ENCODE measurements at regions not wholly inside any gene's neighbourhood (a gene's known extent, or its start where the extent isn't known, plus 50 kb on each side); places are given as distances from the start of the nearest gene placed in this dataset.
"Not testable (repeated sequence)": the region's sequence is repeated elsewhere in the genome, so short reads cannot be mapped to it uniquely, and the experiment has no call there.

DNA sequence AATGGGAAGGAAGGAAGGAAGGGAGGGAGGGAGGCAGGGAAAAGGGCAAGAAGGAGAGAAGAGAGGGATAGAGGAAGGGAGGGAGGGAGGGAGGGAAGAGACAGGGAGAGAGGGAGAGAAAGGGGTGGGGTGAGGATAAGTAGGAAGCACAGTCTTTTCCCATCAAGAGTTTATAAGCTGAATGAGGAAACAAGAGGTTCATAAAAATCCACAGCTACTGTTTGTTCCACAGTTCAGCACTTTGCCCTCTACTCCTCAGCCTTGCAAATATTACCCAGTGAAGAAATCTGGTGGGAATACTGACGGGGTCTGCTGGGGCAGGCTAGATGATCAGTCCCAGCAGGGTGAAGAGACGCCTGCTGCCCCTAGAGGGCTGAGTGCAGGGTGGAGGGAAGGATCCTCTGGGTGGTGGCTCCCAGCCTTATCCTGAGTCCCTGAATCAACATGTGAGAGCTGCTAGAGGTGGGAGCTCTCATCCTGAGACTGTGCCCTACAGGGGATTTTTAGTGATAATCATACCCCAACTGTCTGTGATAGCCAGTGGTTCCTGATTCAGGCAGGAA, 233.9 kb upstream of the NBPF12 start:
- 83 to 94% methylated on average over 1 to 2 of the region's 2 CpGs for WGBS, 2 donors
- H3K27ac ChIP-seq; H3K36me3 ChIP-seq (ENCODE audit: low read depth, missing control alignments); DNase-seq; H3K9me3 ChIP-seq; intact Hi-C loops (cut with DNase I; ENCODE audit: low total_unique reads); H3K4me1 ChIP-seq; H3K27me3 ChIP-seq; H3K4me3 ChIP-seq: not testable (repeated sequence)

GRCh38 chr1:146701320-146701719, 236.8 kb upstream of the NBPF12 start:
- DNase-seq, H3K4me3 ChIP-seq: not testable (repeated sequence)
- no CpG with 5 or more reads among the region's 1 CpG for WGBS, 2 donors

GRCh38 chr1:146695388-146695787, 242.7 kb upstream of the NBPF12 start:
- H3K9me3 ChIP-seq; H3K27ac ChIP-seq; H3K36me3 ChIP-seq (ENCODE audit: low read depth, missing control alignments); H3K27me3 ChIP-seq; intact Hi-C loops (cut with DNase I; ENCODE audit: low total_unique reads); H3K4me3 ChIP-seq; H3K4me1 ChIP-seq; DNase-seq: not testable (repeated sequence)
- 67 to 89% methylated on average over 1 to 7 of the region's 10 CpGs for WGBS, 2 donors

More at GRCh38 chr1:146701320-146701719, 236.8 kb upstream of the NBPF12 start:
- H3K36me3 ChIP-seq (ENCODE audit: low read depth, missing control alignments); H3K27me3 ChIP-seq; H3K9me3 ChIP-seq; H3K4me1 ChIP-seq; intact Hi-C loops (cut with DNase I; ENCODE audit: low total_unique reads); H3K27ac ChIP-seq: not testable (repeated sequence)

DNA sequence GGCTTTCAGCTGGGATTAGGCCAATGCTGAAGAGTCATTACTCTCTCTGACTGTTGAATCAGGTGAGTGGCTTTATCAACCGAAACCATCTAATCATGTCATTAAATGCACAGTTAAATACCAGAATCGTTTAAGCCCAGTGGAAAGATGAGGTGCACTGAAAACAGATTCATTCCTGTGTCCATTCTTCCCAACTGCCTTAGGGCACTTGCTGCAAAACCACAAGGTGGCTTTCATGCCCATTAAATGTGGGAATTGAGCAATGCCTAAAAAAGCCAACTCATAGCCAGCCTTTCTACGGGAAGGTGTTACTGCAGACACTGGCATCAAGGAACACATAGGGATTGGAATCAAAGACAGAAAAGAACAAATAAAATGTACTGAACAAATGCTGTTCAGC, 246.3 kb upstream of the NBPF12 start:
- H3K27ac ChIP-seq; H3K27me3 ChIP-seq; H3K9me3 ChIP-seq; DNase-seq; intact Hi-C loops (cut with DNase I; ENCODE audit: low total_unique reads); H3K4me3 ChIP-seq; H3K36me3 ChIP-seq (ENCODE audit: low read depth, missing control alignments); H3K4me1 ChIP-seq: not testable (repeated sequence)
- WGBS, 2 donors = 80% methylated on average over 2 of the region's 3 CpGs; no CpG with 5 or more reads in 1 of the 2 donors

DNA sequence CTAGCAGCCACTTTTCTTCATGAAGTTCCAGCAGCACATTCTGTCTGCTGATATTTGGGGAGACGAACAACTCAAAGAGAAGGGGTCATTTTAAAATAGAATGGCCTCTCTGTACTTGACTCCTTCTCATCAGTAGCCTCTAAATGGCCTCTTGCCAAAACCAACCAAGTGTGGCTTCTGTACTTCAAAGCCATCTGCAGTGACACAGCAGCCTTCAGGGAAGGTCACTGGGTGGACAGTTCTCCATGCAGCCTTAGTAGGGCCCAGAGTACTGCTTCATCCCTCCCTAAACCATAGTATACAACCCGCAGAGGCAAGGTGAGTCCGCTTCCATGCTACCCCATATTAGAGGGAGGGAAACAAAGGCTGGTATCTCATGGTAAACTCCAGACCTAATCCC, 249.2 kb upstream of the NBPF12 start:
- H3K27ac ChIP-seq; H3K4me3 ChIP-seq; H3K36me3 ChIP-seq (ENCODE audit: low read depth, missing control alignments); H3K27me3 ChIP-seq; intact Hi-C loops (cut with DNase I; ENCODE audit: low total_unique reads); DNase-seq; H3K4me1 ChIP-seq; H3K9me3 ChIP-seq: not testable (repeated sequence)
- WGBS, 2 donors = 31% methylated on average over 1 of the region's 3 CpGs; no CpG with 5 or more reads in 1 of the 2 donors

- H3K27me3 ChIP-seq; H3K9me3 ChIP-seq; H3K4me3 ChIP-seq; H3K27ac ChIP-seq; intact Hi-C loops (cut with DNase I; ENCODE audit: low total_unique reads); H3K36me3 ChIP-seq (ENCODE audit: low read depth, missing control alignments); DNase-seq; H3K4me1 ChIP-seq: not testable (repeated sequence)
- WGBS, 2 donors = 41 to 77% methylated on average over 4 of the region's 4 CpGs
Measured at GRCh38 chr1:146686777-146687366, 251.3 kb upstream of the NBPF12 start.

- WGBS, 2 donors = no CpG with 5 or more reads among the region's 5 CpGs
- H3K36me3 ChIP-seq (ENCODE audit: low read depth, missing control alignments); H3K4me1 ChIP-seq; H3K4me3 ChIP-seq; intact Hi-C loops (cut with DNase I; ENCODE audit: low total_unique reads); H3K27me3 ChIP-seq; DNase-seq; H3K9me3 ChIP-seq; H3K27ac ChIP-seq: not testable (repeated sequence)
Measured at GRCh38 chr1:146683126-146683429, 255.0 kb upstream of the NBPF12 start.

DNA sequence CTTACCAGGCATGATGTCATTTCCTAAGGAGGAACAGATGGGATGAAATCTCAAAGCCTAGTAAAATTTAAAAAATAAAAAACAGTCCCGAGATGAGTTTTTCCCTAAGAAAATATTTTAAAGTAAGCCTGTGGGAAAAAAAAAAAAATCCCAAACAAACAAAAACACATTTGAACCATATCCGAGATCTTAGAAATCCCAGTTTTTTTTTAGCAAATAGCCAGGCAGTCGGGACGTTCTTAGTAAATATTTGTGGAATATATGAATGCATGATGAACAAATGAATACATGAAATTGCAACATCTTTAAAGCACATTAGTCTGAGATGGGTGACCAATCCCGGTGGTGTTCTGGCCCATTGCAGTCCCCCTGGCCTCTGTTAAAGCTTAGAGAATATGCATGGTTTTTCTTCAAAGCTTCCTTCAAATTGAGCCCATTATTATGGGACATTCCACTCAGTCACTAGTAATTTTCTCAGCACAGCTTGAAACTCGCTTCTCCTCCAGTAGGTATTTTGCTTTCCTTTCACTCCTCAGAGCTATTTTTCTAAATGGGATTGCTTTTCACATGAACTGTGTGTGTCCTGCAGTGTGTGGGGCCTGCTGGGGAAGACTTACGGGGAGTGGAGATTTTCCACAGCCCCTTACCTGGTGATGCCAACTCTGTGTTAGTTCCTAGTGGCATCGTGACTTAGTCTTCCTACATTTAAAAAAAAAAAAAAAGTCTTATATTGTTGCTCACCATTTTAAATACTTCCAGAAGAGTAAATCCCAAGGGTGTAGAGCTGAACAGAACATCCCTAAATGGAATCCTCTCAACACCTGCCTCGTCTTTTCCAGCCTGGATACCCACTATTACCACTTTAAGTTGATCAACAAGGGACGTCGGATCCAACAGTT, 255.6 kb upstream of the NBPF12 start:
- H3K36me3 ChIP-seq (ENCODE audit: low read depth, missing control alignments); H3K4me3 ChIP-seq; intact Hi-C loops (cut with DNase I; ENCODE audit: low total_unique reads); H3K9me3 ChIP-seq; DNase-seq; H3K4me1 ChIP-seq; H3K27ac ChIP-seq; H3K27me3 ChIP-seq: not testable (repeated sequence)
- 60 to 66% methylated on average over 7 to 8 of the region's 11 CpGs for WGBS, 2 donors

DNA sequence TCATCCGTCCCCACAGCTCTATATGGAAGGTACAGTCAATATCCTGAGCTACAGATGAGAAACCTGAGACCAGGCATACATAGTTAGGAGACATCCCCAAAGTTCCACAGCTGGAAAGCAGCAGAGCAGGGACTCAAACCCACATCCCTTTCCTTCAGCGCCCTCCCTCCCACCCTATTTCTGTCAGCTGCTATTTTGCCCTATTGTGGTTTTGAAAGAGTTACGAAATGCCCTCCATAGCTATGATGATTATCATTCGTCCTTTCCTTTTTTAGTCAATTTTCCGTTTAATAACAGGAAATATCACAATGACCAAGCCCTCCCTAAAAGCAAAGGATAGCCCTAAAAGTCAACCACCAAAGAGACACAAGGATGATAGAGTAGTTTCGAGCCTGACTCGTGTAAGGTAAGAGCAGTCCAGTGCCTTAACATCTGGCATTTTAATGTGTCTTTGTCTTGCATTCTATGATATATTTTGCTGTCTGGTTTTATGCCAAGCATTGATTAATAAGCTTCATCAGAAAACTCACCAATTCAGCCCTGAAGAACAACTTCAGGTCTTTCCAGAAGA, 264.3 kb upstream of the NBPF12 start:
- 74 to 85% methylated on average over 5 to 7 of the region's 7 CpGs for WGBS, 2 donors
- H3K27me3 ChIP-seq; DNase-seq; H3K27ac ChIP-seq; H3K4me1 ChIP-seq; H3K36me3 ChIP-seq (ENCODE audit: low read depth, missing control alignments); H3K4me3 ChIP-seq; intact Hi-C loops (cut with DNase I; ENCODE audit: low total_unique reads); H3K9me3 ChIP-seq: not testable (repeated sequence)

DNA sequence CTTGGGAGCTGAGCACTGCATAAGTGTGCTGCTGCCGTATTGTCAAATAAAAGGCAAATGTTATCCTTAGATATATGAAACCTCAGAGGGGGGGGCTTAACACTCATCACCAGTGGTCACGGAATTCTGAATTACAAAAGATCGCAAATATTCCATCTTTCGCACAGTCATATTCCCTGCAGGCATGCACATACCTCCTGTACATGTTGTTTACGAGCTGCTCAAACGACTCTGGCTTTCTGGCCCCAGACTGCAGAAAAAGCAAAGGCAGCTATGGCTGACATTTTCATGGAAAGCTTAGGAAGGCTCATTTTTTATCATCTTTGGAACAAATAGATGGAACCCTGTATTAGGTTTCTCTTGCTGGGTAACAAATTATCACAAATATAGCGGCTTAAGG, 265.5 kb upstream of the NBPF12 start:
- H3K4me1 ChIP-seq; DNase-seq; H3K4me3 ChIP-seq; intact Hi-C loops (cut with DNase I; ENCODE audit: low total_unique reads); H3K27me3 ChIP-seq; H3K27ac ChIP-seq; H3K36me3 ChIP-seq (ENCODE audit: low read depth, missing control alignments); H3K9me3 ChIP-seq: not testable (repeated sequence)
- WGBS, 2 donors = 64 to 73% methylated on average over 4 to 5 of the region's 7 CpGs

- H3K27me3 ChIP-seq; H3K4me1 ChIP-seq; H3K36me3 ChIP-seq (ENCODE audit: low read depth, missing control alignments); DNase-seq; intact Hi-C loops (cut with DNase I; ENCODE audit: low total_unique reads); H3K4me3 ChIP-seq; H3K9me3 ChIP-seq; H3K27ac ChIP-seq: not testable (repeated sequence)
- 86 to 98% methylated on average over 3 to 5 of the region's 6 CpGs for WGBS, 2 donors
Measured at GRCh38 chr1:146671588-146671987, 266.5 kb upstream of the NBPF12 start.

All from testis (tissue), 2 donors.